Ascending aorta (tissue), 2 donors: ENCODE measurements at regions not wholly inside any gene's neighbourhood (a gene's known extent, or its start where the extent isn't known, plus 50 kb on each side); places are given as distances from the start of the nearest gene placed in this dataset.
A peak's percentile ranks its signal among the peaks of the same experiment; 100 is the strongest.
"Not testable (repeated sequence)": the region's sequence is repeated elsewhere in the genome, so short reads cannot be mapped to it uniquely, and the experiment has no call there.

Source experiments
- DNase-seq, 2 donors: peaks; one replicate each; pipeline ENCODE4 v3.0.0-alpha.2; 2019; ENCODE audit warnings: low spot score in 2 of 2
- H3K27ac ChIP-seq, 2 donors: fragments of 200-600 bp; sonication (generic); one replicate each; pipeline ENCODE4 v1.5.1; 2016 to 2017; ENCODE audit warnings: mild to moderate bottlenecking in 1 of 2
- H3K27me3 ChIP-seq: fragments of 200-600 bp; sonication (generic); one replicate; pipeline ENCODE4 v1.5.1; 2017
- H3K36me3 ChIP-seq, 2 donors: fragments of 200-600 bp; sonication (generic); one replicate each; pipeline ENCODE4 v1.5.1; 2016
- H3K4me1 ChIP-seq, 2 donors: fragments of 200-600 bp; sonication (generic); one replicate each; pipeline ENCODE4 v1.5.1; 2016 to 2017; ENCODE audit warnings: mild to moderate bottlenecking in 1 of 2
- H3K4me3 ChIP-seq, 2 donors: fragments of 200-600 bp; sonication (generic); one replicate each; pipeline ENCODE4 v1.5.1; 2016 to 2017; ENCODE audit warnings: mild to moderate bottlenecking in 1 of 2
- H3K9me3 ChIP-seq, 2 donors: fragments of 200-600 bp; sonication (generic); one replicate each; pipeline ENCODE4 v1.5.1; 2016
- intact Hi-C: fragments of 100-400 bp; cut with DNase I; formaldehyde crosslinking; loops from one replicate; pipeline ENCODE4 v1.15.1; 2023
- TF ChIP-seq, protein P1 (sequence below), 3 experiments: fragments of 200-600 bp in 2 of 3; fragments of 450-650 bp in 1 of 3; sonication (generic) in 2 of 3; IDR thresholded peaks; one replicate each; pipeline ENCODE4 v1.5.1; 2016 to 2019; ENCODE audit warnings: antibody characterized with exemption in 3 of 3, mild to moderate bottlenecking in 1 of 3, moderate library complexity in 1 of 3

DNA sequence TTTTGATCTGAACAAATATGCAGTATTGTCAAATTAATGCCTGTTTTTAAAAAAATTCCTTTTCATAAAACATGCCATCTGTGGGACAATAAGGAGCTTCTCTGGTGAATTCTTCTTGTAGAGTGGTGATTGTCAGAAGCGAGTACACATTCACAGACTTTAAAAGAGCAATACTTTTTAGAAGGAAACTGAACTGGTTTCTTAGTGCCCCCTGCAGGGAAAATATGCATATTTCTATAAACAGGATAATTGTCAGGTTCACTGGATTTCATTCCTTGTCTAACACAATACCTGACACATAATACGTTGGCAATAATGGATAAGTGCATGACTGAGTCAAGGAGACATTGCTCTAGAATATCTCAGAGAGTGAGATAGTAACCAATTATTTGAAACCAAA lies 133.7 kb downstream of the KIF4B start:
- intact Hi-C loops = loop anchor here (10.0 kb wide), 1 partner anchor 1678 kb away; no protein-coding TSS in a partner anchor
- Histone ChIP-seq H3K4me1 (no peaks in the 10 kb centered on the region), H3K27me3 (no peaks in the 10 kb centered on the region), H3K36me3 (no peaks in the 10 kb centered on the region), H3K4me3 (no peak overlapping the region), H3K9me3 (no peaks in the 10 kb centered on the region), H3K27ac (no peak overlapping the region)
- TF ChIP-seq, protein P1, sequence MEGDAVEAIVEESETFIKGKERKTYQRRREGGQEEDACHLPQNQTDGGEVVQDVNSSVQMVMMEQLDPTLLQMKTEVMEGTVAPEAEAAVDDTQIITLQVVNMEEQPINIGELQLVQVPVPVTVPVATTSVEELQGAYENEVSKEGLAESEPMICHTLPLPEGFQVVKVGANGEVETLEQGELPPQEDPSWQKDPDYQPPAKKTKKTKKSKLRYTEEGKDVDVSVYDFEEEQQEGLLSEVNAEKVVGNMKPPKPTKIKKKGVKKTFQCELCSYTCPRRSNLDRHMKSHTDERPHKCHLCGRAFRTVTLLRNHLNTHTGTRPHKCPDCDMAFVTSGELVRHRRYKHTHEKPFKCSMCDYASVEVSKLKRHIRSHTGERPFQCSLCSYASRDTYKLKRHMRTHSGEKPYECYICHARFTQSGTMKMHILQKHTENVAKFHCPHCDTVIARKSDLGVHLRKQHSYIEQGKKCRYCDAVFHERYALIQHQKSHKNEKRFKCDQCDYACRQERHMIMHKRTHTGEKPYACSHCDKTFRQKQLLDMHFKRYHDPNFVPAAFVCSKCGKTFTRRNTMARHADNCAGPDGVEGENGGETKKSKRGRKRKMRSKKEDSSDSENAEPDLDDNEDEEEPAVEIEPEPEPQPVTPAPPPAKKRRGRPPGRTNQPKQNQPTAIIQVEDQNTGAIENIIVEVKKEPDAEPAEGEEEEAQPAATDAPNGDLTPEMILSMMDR (IDR thresholded peaks at IDR 0.05) = peak in 1 of 3 experiments; percentile 27
- DNase-seq = no peak

DNA sequence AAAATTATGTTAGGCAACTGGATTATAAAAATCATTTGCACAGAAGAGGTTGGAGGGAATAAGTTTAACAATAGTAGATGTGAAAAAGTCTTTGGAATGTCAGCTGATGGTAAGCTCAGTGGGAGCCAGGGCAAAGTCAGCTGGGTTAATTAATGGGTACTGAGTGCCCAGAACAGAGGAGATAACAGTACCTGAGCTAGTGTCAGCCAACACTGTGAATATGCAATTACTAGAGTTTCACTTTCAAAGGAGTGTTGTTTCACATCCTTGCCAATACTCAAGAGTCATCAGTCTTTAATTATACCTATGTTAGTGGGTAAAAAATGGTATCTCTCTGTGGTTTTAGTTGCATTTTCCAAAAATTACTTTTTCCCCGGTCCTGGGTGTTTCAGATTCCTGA lies 135.1 kb downstream of the KIF4B start:
- H3K27ac ChIP-seq = no peak overlapping the region
- TF ChIP-seq, protein P1 (IDR thresholded peaks at IDR 0.05) = no peak
- intact Hi-C loops = loop anchor here (10.0 kb wide), 1 partner anchor 1676 kb away; no protein-coding TSS in a partner anchor
- no peaks in the 10 kb centered on the region for H3K9me3 ChIP-seq
- H3K36me3 ChIP-seq = no peaks in the 10 kb centered on the region
- no peak for DNase-seq
- no peak overlapping the region for H3K4me3 ChIP-seq
- no peaks in the 10 kb centered on the region for H3K27me3 ChIP-seq
- no peaks in the 10 kb centered on the region for H3K4me1 ChIP-seq

DNA sequence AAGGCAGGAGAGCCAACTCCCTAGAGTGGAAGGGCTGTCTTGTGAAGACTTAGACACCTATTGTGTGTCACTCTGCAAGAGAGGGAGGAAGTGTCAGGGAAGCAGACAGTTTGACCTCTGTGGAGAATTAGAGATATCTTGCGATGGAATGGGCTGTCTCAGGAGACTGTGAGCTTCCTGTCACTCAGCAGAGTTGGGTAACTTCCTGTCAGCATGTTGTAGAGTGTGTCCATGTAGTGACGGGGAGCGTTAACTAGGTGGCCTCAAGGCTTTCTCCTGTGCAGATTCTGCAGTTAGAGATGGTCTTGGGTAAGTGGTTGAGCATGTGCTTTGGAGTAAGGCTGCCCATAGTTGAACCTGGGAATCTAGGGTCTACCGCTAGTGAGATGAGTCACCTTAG lies 136.5 kb downstream of the KIF4B start:
- no peaks in the 10 kb centered on the region for H3K36me3 ChIP-seq
- no peak overlapping the region for H3K27ac ChIP-seq
- DNase-seq = no peak
- H3K4me1 ChIP-seq = no peaks in the 10 kb centered on the region
- H3K9me3 ChIP-seq = no peaks in the 10 kb centered on the region
- TF ChIP-seq, protein P1 (IDR thresholded peaks at IDR 0.05) = no peak
- no peak overlapping the region for H3K4me3 ChIP-seq
- intact Hi-C loops = no loop called here
- no peaks in the 10 kb centered on the region for H3K27me3 ChIP-seq

DNA sequence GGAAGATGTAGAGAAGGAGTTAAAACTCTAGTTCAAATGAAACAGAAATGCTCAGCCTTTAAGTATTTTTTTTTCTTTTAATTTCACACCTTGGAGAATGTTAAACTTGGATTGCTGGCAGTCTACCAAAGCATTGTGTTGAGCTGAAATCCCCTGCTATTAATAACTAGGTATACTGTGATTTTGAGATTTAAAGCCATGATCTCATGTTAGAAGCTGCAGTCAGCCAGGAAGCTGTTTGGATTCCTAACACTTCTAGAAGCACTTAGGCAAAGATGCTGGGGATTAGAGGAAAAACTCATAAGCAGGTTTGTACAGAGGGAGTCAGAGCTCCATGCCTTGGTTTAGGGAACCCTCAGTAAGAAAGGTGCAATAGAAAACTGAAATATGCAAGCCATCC lies 141.4 kb downstream of the KIF4B start:
- Histone ChIP-seq H3K4me1 (no peaks in the 10 kb centered on the region), H3K36me3 (no peaks in the 10 kb centered on the region), H3K9me3 (no peaks in the 10 kb centered on the region), H3K27ac (no peak overlapping the region), H3K4me3 (no peak overlapping the region), H3K27me3 (no peaks in the 10 kb centered on the region)
- intact Hi-C loops = no loop called here
- TF ChIP-seq, protein P1 (IDR thresholded peaks at IDR 0.05) = no peak
- DNase-seq = no peak

DNA sequence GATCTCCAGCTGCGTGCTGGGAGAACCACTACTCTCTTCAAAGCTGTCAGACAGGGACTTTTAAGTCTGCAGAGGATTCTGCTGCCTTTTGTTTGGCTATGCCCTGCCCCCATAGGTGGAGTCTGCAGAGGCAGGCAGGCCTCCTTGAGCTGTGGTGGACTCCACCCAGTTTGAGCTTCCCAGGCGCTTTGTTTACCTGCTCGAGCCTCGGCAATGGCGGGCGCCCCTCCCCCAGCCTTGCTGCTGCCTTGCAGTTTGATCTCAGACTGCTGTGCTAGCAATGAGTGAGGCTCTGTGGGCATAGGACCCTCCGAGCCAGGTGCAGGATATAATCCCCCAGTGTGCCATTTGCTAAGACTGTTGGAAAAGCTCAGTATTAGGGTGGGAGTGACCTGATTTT lies 149.5 kb downstream of the KIF4B start:
- H3K4me3 ChIP-seq, intact Hi-C loops, H3K27me3 ChIP-seq, DNase-seq, H3K9me3 ChIP-seq, H3K27ac ChIP-seq, H3K4me1 ChIP-seq, H3K36me3 ChIP-seq: not testable (repeated sequence)

DNA sequence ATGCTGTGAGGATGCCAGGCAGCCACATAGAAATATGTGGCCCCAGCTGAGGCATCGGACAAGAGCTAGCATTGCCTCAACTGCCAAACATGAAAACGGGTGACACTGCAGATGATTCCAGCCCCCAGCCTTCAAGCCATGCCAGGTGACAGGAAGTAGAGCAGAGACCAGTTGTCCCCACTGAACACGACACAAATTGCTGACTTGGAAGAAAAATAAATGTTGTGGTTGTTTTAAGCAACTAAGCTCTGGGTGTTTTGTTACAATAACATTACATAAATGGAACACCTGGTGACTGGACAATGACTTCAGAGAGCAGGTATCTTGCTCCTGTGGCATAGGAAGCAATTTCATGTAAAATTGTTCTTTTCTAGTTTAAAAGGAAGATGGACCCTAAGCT lies 154.2 kb downstream of the KIF4B start:
- no peaks in the 10 kb centered on the region for H3K4me1 ChIP-seq
- intact Hi-C loops = no loop called here
- H3K4me3 ChIP-seq = no peak overlapping the region
- no peak for DNase-seq
- no peaks in the 10 kb centered on the region for H3K27me3 ChIP-seq
- no peaks in the 10 kb centered on the region for H3K9me3 ChIP-seq
- no peaks in the 10 kb centered on the region for H3K36me3 ChIP-seq
- no peak overlapping the region for H3K27ac ChIP-seq
- TF ChIP-seq, protein P1 (IDR thresholded peaks at IDR 0.05) = no peak
